Omental fat pad (tissue), 3 donors: ENCODE measurements at regions not wholly inside any gene's neighbourhood (a gene's known extent, or its start where the extent isn't known, plus 50 kb on each side); places are given as distances from the start of the nearest gene placed in this dataset.

Experiments
- ATAC-seq: fragments of 150-250 bp; one replicate; pipeline ENCODE4 v1.9.1; 2016; ENCODE audit warnings: mild to moderate bottlenecking, moderate library complexity; ENCODE audit not compliant: low FRiP score
- DNase-seq: peaks from one replicate; pipeline ENCODE4 v3.0.0-alpha.2; 2019; ENCODE audit warnings: low spot score
- CTCF ChIP-seq, 3 donors: fragments of 450-650 bp; IDR thresholded peaks; one replicate each; pipeline ENCODE4 v1.5.1; 2016 to 2017; ENCODE audit warnings: antibody characterized with exemption in 3 of 3, mild to moderate bottlenecking in 3 of 3, moderate library complexity in 2 of 3

GRCh38 chr2:60104514-60105505, 448.6 kb downstream of the BCL11A start:
- no peak for DNase-seq
- ATAC-seq: no peak
- no peak for TF ChIP-seq CTCF (IDR thresholded peaks at IDR 0.05)

- no peak for DNase-seq
- no peak for ATAC-seq
- no peak for TF ChIP-seq CTCF (IDR thresholded peaks at IDR 0.05)
Measured at GRCh38 chr2:60100034-60100433, 453.4 kb downstream of the BCL11A start.

GRCh38 chr2:60098996-60099395, 454.5 kb downstream of the BCL11A start:
- ATAC-seq: no peak
- TF ChIP-seq CTCF (IDR thresholded peaks at IDR 0.05): no peak
- no peak for DNase-seq

GRCh38 chr2:60097298-60097697, 456.2 kb downstream of the BCL11A start:
- ATAC-seq: no peak
- DNase-seq: no peak
- no peak for TF ChIP-seq CTCF (IDR thresholded peaks at IDR 0.05)

GRCh38 chr2:60096556-60096955, 456.9 kb downstream of the BCL11A start:
- ATAC-seq: no peak

GRCh38 chr2:60095903-60096302, 457.6 kb downstream of the BCL11A start:
- ATAC-seq (no peak), DNase-seq (no peak)
- no peak for TF ChIP-seq CTCF (IDR thresholded peaks at IDR 0.05)

More at GRCh38 chr2:60096556-60096955, 456.9 kb downstream of the BCL11A start:
- TF ChIP-seq CTCF (IDR thresholded peaks at IDR 0.05): no peak
- DNase-seq: no peak
